Stimulated activated CD8-positive, alpha-beta memory T cell treated with anti-CD3 and anti-CD28 coated beads, Interleukin-4, amount 100 ng/mL, for 48 hours (primary cell): ENCODE measurements at regions not wholly inside any gene's neighbourhood (a gene's known extent, or its start where the extent isn't known, plus 50 kb on each side); places are given as distances from the start of the nearest gene placed in this dataset.
"Not testable (repeated sequence)": the region's sequence is repeated elsewhere in the genome, so short reads cannot be mapped to it uniquely, and the experiment has no call there.

ENCODE experiments used
- DNase-seq: peaks from one replicate; pipeline ENCODE4 v3.0.0-alpha.2; 2020

DNA sequence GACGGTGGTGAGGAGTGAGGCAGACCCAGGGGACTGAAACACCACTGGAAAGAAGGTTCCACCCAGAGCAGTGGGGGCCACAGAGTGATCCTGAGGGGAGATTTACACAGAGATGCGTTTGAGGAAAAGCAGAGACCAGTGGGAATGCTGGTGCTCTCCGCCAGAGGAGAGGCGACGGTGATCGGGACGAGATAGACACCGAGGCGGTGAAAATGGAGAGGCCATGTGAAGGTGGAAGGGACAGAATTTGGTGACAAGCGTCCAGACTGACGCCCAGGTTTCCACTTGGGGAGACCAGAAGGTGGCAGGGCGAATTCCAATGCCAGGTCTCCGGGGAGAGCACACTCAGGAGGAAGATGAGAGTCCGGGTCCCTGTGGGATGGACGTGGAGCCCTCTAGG is 374.8 kb downstream of the CNTNAP3B start:
- DNase-seq, result not testable (repeated sequence)

DNA sequence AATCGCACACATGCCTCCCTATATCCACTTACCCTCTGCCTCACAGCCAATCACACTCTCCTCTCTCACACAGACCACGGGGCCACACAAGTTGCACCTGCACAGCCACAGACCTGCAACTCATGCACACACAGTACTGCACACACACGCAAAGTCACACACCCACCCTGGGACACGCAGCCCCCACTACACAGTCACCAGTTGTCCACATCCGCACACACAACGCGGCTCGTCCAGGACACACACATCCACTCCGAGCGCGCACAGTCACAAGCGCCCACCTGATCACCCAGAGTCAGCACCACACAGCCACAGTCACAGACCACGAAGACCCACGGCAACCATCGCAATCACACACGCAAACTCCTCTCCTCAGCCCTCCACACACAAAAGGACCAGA is 387.3 kb downstream of the CNTNAP3B start:
- DNase-seq, result not testable (repeated sequence)

DNA sequence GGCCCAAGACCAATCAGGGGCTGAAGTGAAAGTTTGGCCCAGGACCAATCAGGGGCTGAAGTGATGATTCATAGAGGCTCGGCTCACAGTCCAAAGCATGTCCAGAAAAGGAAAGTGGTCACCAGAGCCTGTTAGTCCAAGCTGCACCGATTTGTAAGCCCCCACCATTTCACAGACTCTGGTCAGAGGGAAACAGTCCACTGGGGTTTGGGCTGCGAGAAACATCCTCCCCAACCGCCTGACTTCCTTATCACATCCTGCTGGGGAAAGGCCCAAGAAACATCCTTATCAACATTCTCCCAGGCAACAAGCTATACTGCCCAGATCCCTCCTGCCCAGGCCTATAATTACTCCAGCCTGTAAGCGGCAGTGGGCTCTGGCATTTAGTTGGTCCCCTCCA is 388.1 kb downstream of the CNTNAP3B start:
- not testable (repeated sequence) for DNase-seq

DNA sequence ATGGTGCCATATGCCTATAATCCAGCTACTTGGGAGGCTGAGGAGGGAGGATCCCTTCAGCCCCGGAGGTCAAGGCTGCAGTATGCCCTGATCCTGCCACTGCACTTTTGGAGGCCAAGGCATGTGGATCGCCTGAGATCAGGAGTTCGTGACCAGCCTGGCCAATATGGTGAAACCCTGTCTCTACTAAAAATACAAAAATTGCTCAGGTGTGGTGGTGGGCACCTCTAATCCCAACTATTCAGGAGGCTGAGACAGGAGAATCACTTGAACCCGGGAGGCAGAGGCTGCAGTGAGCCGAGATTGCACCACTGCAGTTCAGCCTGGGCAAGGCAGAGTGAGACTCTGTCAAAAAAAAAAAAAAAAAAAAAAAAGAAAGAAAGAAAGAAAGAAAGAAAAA is 390.5 kb downstream of the CNTNAP3B start:
- not testable (repeated sequence) for DNase-seq

DNA sequence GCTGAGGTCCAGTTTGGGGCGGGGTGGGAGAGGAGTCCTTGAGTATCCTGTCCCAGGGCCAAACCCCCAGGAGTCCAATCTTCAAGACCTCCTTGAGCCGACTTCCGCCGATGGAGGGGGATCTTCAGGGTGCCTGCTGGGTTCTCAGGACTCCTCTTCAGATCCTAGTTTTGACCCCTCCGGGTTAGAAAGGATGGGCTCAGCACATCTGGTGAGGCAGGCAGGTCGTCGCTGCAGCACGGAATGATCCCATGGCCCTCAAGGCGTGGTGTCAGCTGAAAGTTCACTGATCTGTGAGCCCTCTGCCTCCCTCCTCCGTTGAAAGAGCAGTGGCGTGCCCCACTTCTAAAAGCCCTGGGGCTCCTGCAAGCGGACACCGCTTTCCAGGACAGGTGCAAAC is 430.0 kb downstream of the CNTNAP3B start:
- not testable (repeated sequence) for DNase-seq

DNA sequence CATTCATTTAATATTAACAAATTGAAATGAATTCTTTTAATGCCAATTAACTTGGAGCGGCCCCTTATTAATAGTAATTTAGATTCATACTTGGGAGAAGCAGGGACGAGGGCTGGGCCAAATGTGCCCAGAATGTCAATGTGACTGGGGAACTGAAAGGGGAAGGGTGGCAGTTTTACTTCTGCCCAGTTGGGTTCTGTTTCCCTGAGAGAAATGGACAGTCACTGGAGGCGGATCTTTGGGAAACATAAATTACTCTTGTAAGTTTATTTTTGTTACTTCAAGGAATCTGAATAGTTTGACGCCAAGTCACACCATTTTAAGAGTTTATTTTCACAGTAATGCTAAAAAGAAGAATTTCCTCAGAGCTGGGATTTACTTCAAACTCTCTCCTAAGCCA is 432.1 kb downstream of the CNTNAP3B start:
- not testable (repeated sequence) for DNase-seq

DNA sequence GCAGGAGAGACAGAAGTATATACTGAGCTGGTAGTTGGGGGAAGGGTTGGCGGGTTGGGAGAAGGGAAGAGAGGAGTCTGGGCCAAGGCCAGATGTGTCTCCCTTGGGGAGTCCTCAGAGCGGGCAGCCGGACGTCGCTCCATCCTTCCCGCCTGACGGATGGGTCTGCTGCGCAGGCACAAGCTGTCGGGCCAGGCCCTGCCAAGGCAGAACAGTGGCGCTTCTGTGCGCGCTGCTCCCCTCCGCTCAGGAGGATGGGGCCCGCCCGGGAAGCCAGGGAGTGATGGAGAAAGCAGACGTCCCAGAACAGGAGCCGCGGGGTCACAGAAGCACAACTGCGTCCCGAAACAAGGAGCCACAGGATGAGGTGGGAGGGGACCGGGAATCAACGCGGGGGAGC is 449.9 kb downstream of the CNTNAP3B start:
- not testable (repeated sequence) for DNase-seq

DNA sequence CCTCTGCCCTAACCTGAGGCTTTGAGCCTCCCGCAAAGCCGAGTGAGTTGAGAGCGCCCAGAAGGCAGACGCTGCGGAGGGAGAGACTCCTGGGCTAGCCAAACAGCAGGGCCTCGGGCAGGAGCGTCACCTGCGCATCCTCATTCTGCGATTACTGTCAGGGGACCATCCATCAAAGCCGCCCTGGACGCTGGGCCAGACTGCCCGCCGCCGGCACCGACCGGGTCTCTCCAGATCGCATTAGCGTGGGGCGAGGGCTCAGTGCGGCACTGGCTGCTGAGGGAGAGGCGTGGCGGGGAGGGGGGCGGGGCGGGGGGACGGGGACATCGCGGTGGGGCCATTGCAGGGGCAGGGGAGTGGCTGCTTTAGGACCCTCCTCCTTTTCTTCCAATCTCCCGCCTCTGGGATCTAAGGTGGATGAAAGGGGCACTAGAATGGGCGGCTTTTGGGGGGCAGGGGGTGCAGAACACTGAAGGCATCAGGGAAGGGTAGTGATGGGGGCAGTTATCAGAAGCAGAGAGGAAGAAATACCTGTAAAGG is 465.7 kb downstream of the CNTNAP3B start:
- DNase-seq, result not testable (repeated sequence)

DNA sequence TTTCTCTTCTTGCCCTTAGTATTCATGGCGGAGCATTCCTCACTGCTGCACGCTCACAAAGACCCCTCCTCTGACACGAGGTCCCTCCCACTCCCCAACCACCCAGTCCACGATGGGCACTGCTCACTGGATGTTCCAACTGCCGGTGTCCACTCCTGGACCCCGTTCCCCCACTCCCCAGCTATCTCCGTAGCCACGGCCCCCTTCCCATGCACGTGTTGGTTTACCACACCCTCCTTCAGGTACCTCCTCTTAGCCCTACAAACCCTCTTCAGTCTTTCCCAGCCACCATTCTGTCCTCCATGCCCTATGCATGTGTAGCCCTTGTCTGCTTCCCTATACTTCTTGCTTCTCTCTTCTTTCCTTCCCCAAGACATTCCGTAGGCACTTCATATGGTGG is 469.6 kb upstream of the ZNG1F start:
- not testable (repeated sequence) for DNase-seq

DNA sequence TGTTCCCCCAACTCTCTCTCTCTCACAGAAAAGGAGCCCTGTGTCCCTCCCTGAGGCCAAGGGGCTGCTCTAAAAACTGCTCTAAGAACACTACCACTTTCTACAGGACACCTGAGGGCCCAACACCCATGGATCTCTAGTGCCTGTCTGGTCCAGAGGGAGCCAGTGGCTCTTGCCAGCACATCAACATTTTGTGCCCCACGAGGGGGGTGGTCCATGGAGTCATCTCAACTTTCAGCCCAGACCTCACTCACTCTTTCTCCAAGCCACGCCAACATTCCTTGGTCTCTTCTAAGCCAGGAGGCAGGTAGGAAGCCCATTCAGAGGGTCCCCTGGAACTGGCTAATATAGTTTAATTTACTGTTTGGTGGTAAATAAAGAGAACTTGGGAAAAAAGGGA is 469.0 kb upstream of the ZNG1F start:
- not testable (repeated sequence) for DNase-seq

DNA sequence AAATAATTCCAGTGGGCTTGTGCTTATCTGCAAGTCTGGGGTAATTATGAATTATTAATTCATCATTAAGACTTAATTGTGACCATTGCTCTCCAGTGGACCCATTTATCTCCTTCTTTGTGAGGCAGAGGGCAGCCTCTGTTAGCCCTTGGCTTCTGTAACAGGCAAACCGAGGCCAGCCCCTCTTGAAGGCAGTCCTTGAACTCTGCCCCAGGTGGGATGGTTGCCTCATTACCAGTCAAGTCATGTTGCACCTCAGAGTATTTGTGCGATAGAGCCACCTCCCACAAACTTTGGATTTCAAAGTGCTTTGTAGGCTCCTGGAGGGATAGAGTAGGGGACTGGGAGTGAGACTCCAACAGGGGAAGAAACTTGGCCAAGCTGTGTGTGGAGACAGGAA is 468.0 kb upstream of the ZNG1F start:
- not testable (repeated sequence) for DNase-seq

DNA sequence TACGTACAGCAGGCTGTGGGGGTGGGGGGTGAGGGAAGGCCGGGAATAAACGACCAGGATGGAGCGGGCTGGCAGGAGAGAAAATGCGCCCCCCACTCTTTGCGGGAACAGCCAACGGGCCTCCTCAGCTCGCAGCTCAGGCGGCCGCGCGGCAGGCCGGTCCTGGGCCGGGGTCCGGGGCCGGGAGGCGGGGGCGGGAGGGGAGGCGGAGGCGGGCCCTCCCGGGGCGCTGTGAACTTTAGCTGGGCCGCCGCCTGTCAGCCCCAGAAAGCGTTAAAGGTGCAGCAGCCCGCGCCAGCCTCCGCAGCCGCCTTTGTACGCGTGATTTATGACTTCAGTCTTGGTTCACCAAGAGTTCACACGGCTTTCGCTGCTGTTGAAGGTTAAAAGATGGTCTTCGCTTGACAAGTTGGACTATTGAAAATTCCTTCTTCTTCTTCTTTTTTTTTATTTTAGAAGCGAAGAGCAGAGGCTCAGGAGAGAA is 466.0 kb upstream of the ZNG1F start:
- DNase-seq, result not testable (repeated sequence)

DNA sequence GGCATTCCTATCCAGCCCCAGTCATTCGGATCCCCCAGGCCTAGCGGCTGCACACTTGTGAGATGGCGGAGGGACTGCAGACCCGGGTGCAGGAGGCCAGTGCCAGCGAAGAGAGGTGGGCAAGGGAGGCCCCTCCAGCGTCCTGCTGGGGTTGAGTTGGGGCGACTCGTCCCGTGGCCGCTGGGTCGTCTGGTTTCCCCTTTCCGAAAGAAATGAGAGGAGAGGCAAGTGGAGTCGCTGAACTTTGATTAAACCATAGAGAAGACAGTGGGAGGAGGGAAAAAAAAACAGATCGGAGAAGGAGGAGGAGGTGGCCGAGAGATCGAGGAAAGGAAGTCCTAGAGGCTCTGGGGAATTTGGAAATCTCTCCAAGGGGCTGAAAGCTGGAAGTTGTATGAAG is 465.2 kb upstream of the ZNG1F start:
- DNase-seq, result not testable (repeated sequence)

DNA sequence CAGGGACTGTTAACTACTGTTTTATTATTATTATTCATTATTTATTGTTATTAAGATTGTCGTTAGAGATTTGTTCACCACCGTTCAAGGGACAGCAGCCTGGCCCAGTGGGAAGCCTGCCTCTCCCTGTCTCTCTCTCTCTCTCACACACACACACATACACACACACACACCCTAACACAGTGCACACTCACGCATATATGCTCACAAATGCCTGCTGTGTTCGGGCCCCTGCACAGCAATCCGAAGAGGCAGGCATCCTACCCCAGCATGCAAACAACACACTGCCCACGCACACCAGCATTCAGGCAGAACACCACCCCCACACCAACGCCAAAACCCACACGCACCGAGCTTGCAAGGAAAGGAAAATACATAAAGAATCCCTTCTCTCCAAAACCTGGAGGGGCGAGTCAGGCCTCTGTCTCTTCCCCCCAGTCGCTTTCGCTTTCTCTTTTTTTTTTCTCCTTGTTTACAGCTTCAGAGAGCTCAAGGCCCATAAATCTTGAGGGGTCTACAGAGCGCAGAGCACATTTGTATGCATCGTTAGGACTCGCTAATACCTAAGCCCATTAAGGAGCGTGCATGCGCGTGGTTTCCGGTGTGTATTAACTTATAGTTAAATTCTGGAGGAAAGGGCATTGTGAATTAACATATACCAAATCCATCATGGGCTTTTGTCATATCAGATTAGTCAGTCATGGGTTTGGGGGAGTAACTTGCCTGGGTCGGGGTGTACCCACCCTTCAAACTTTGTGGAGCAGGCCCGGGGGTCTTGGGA is 464.6 kb upstream of the ZNG1F start:
- not testable (repeated sequence) for DNase-seq

DNA sequence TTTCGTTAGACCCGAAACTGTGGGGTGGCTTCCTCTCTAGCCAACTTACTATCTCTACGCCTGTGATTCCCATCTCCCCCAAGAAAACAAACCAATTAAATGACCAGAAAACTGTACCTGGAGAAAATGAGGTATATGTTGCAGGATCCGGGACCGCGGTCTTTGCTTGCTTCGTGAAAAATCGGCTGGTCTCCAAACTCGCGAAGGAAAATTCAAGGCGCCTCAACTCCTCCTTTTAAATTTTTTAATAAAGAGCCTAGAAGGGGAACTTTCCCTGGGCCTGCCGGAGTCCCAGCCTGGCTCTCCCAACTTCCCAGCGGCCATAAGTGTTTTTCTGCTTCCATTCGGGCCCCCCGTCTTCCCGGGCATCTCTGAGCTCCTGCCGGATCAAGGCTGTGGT is 463.7 kb upstream of the ZNG1F start:
- not testable (repeated sequence) for DNase-seq

DNA sequence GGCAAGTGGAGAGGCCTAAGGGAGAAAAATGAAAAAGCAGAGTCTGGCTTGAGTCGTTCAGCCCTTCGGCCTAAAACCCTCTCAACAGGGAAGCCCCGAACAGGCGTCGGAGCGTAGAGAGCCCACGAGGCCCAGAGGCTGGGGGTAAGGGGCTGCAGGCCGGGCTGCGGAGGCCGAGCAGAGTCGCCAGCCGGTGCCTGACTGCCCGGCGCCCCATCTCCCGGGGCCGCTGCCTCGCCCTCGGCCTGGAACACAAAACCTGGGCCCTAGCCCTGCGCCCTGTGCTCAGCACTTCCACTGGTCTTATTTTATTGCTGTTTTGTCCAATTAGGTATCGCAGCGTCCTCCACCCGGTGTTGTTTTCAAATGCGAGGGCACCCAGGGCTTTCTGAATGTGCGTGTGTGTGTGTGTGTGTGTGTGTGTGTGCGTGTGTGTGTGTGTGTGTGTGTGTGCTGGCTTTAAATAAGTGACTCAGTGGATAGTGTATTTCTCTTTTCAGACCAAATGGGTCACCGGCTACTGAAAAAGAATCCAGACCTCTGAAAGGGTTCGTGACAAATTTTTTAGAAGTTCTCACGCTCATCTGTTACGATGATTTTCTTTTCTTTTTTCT is 463.1 kb upstream of the ZNG1F start:
- not testable (repeated sequence) for DNase-seq

DNA sequence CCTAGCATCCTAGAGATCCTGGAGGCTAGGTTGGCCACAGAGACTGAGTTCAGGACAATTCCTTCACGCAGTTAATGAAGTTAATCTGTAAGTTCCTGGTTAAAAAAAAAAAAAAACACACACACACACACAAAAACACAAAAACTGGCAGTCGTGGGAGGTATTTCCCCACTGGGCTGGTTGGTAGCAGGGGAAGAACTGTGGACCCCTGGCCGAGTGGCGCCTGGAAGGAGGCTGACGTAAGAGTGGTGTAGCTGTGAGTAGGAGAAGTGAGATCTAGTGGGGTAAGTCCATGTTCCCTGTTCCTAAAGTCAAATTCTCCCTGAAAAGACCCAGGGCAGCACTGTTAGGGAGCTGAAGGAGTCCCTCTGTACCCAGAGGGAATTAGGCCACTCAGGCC is 461.0 kb upstream of the ZNG1F start:
- not testable (repeated sequence) for DNase-seq

DNA sequence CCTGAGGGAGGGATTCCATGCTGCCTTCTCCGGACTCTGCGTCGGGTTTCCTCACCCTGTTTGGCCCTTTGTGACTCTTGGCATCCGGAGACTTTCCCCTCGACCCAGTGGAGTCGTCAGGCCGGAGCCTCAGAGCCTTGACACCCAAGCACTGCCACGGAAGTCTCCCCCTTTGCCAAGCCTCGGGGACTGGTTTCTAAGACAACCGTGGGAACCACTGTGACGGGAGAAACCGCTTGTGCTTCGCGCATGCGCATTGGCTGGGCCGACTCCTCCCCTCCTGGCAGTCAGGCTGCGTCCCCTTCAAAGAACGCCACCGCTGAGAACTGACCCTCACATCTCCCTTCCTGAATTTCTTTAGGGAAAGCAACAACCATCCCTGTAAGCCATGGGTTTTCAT is 459.4 kb upstream of the ZNG1F start:
- peak; percentile 40 for DNase-seq

DNA sequence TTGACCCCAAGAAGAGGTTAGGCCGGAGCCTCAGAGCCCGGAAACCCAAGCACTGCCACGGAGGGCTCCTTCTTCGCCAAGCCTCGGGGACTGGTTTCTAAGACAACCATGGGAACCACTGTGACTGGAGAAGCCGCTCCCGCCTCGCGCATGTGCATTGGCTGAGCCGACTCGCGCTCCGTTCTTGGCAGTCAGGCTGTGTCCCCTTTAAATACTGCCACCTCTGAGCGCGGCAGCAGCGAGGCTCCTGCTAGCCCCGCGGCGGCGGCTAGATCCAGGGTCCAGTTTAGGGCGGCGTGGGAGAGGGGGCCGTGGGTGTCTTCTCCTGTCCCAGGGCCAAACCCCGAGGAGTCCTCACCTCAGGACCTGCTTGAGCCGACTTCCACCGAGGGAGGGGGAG is 457.1 kb upstream of the ZNG1F start:
- not testable (repeated sequence) for DNase-seq

DNA sequence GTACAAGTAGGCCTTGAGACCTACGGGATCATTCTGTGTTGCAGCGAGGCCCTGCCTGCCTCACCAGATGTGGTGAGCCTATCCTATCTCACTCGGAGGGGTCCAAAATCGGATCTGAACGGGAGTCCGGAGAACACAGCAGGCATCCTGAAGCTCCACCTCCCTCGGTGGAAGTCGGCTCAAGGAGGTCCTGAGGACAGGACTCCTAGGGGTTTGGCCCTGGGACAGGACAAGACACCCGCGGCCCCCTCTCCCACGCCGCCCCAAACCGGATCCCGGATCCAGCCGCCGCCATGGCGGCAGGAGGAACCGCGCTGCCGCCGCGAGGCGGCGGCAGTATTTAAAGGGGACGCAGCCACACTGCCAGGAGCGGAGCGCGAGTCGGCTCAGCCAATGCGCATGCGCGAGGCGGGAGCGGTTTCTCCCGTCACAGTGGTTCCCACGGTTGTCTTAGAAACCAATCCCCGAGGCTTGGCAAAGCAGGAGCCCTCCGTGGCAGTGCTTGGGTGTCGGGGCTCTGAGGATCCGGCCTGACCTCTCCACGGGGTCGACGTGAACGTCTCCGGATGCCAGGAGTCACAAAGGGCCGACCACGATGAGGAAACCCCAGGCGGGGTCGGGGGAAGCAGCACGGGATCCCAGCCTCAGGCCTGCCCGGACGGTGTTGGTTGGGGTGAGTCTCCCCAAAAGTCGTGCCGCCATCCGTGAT is 454.6 kb upstream of the ZNG1F start:
- DNase-seq, result peak; percentile 67

DNA sequence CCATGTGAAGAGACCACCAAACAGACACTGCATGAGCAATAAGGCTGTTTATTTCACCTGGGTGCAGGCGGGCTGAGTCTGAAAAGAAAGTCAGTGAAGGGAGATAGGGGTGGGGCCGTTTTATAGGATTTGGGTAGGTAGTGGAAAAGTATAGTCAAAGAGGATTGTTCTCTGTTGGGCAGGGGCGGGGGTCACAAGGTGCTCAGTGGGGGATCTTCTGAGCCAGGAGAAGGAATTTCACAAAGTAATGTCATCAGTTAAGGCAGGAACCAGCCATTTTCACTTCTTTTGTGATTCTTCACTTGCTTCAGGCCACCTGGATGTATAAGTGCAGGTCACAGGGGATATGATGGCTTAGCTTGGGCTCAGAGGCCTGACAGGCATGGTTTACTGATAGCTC is 444.6 kb upstream of the ZNG1F start:
- not testable (repeated sequence) for DNase-seq

DNA sequence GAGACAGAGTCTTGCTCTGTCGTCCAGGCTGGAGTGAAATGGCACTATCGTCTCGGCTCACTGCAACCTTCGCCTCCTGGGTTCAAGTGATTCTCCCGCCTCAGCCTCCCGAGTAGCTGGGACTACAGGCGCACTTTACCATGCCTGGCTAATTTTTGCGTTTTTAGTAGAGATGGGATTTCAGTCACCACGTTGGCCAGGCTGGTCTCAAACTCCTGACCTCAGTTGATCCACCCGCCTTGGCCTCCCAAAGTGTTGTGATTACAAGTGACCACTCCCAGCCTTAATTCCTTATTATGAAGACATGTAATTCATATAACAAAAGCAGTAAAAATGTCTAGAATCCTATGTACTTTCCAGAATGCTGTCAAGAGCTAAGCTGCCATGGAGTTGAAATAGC is 434.5 kb upstream of the ZNG1F start:
- DNase-seq, result not testable (repeated sequence)

DNA sequence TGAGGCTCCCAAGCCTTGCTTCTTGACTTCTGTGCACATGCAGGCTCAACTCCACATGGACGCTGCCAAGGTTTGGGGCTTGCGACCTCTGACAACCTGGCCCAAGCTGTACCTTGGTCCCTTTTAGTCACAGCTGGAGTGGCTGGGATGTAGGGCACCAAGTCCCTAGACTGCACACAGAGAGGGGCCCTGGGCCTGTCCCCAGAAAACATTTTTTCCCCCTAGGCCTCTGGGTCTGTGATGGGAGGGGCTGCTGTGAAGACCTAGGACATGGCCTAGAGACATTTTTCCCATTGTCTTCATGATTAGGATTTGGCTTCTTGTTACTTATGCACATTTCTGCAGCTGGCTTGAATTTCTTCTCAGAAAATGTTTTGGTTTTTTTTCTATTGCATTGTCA is 430.1 kb upstream of the ZNG1F start:
- DNase-seq, result not testable (repeated sequence)
